Astrocyte (in vitro differentiated cells and primary cell): ENCODE measurements at regions not wholly inside any gene's neighbourhood (a gene's known extent, or its start where the extent isn't known, plus 50 kb on each side); places are given as distances from the start of the nearest gene placed in this dataset.

ENCODE experiments used
- DNase-seq: peaks from one replicate; pipeline ENCODE4 v3.0.0-alpha.2; 2010; ENCODE audit warnings: low read depth
- FAIRE-seq: peaks from 2 replicates; lab custom pipeline; 2011; peaks lifted over from hg19 to GRCh38; lab: Jason Lieb, UNC
- H2AFZ ChIP-seq: 2 replicates; pipeline ENCODE4 v1.6.0; 2012; ENCODE audit warnings: low read depth, low read length, inconsistent platforms
- H3K27ac ChIP-seq: 2 replicates; pipeline ENCODE4 v1.5.1; 2011; ENCODE audit warnings: low read depth, low read length, inconsistent platforms
- H3K27me3 ChIP-seq: 2 replicates; pipeline ENCODE4 v1.6.0; 2011; ENCODE audit warnings: low read length, inconsistent platforms; ENCODE audit not compliant: insufficient read depth
- H3K36me3 ChIP-seq: 2 replicates; pipeline ENCODE4 v1.5.1; 2011; ENCODE audit warnings: low read length, inconsistent platforms; ENCODE audit not compliant: insufficient read depth
- H3K4me1 ChIP-seq: 2 replicates; pipeline ENCODE4 v1.5.1; 2011; ENCODE audit warnings: low read length, inconsistent platforms; ENCODE audit not compliant: insufficient read depth
- H3K4me2 ChIP-seq: 2 replicates; pipeline ENCODE4 v1.6.0; 2012; ENCODE audit warnings: low read length, inconsistent platforms
- H3K4me3 ChIP-seq: 2 replicates; pipeline ENCODE4 v1.5.1; 2011; ENCODE audit warnings: low read depth, mild to moderate bottlenecking, low read length, inconsistent platforms; ENCODE audit not compliant: insufficient read depth
- H3K79me2 ChIP-seq: 2 replicates; pipeline ENCODE4 v1.6.0; 2012; ENCODE audit warnings: mild to moderate bottlenecking, low read length, inconsistent platforms; ENCODE audit not compliant: insufficient read depth
- H3K9ac ChIP-seq: 2 replicates; pipeline ENCODE4 v1.6.0; 2012; ENCODE audit warnings: mild to moderate bottlenecking, low read length, inconsistent platforms
- H3K9me3 ChIP-seq: 2 replicates; pipeline ENCODE4 v1.5.1; 2012; ENCODE audit warnings: low read depth, mild to moderate bottlenecking, low read length, inconsistent platforms; ENCODE audit not compliant: insufficient read depth
- H4K20me1 ChIP-seq: 2 replicates; pipeline ENCODE4 v1.6.0; 2012; ENCODE audit warnings: low read length, inconsistent platforms; ENCODE audit not compliant: insufficient read depth
- H3K27ac Mint-ChIP-seq: one replicate; pipeline ENCODE4 v1.8.0; 2021; ENCODE audit warnings: mild to moderate bottlenecking, mixed read lengths; ENCODE audit not compliant: unreplicated experiment
- H3K27me3 Mint-ChIP-seq: one replicate; pipeline ENCODE4 v1.8.0; 2021; ENCODE audit warnings: low read depth, mixed read lengths; ENCODE audit not compliant: unreplicated experiment
- H3K36me3 Mint-ChIP-seq: one replicate; pipeline ENCODE4 v1.8.0; 2021; ENCODE audit warnings: low read depth, mixed read lengths; ENCODE audit not compliant: unreplicated experiment
- H3K4me1 Mint-ChIP-seq: one replicate; pipeline ENCODE4 v1.8.0; 2021; ENCODE audit warnings: low read depth, mixed read lengths; ENCODE audit not compliant: unreplicated experiment
- H3K4me3 Mint-ChIP-seq: one replicate; pipeline ENCODE4 v1.8.0; 2021; ENCODE audit warnings: mild to moderate bottlenecking, moderate library complexity, mixed read lengths; ENCODE audit not compliant: unreplicated experiment
- H3K9me3 Mint-ChIP-seq: one replicate; pipeline ENCODE4 v1.8.0; 2021; ENCODE audit warnings: mild to moderate bottlenecking, mixed read lengths; ENCODE audit not compliant: unreplicated experiment
- EZH2 ChIP-seq: IDR thresholded peaks from 2 replicates; pipeline ENCODE4 v1.6.1; 2012; ENCODE audit warnings: mild to moderate bottlenecking, low read length, inconsistent platforms; ENCODE audit not compliant: insufficient read depth
- TF ChIP-seq, protein P1 (sequence below): IDR thresholded peaks from 2 replicates; pipeline ENCODE4 v1.5.1; 2011; ENCODE audit warnings: low read depth, mild to moderate bottlenecking, inconsistent platforms, low read length, moderate library complexity; ENCODE audit not compliant: insufficient read depth

GRCh38 chr6:45759472-45759810 lies 256.2 kb downstream of the CLIC5 start:
- no peaks in the 10 kb centered on the region for H3K36me3 ChIP-seq
- Mint-ChIP-seq H3K9me3 (peaks cover 4% of the 10 kb centered on the region), H3K4me3 (no peak overlapping the region), H3K36me3 (no peaks in the 10 kb centered on the region), H3K4me1 (peaks cover 3% of the 10 kb centered on the region), H3K27me3 (peaks cover 10% of the 10 kb centered on the region), H3K27ac (no peak overlapping the region)
- no peak overlapping the region for H3K27ac ChIP-seq
- H2AFZ ChIP-seq: no peak overlapping the region
- H3K4me3 ChIP-seq: no peak overlapping the region
- H3K4me2 ChIP-seq: no peak overlapping the region
- H4K20me1 ChIP-seq: no peaks in the 10 kb centered on the region
- no peaks in the 10 kb centered on the region for H3K9me3 ChIP-seq
- H3K79me2 ChIP-seq: no peaks in the 10 kb centered on the region
- no peak overlapping the region for H3K9ac ChIP-seq
- H3K27me3 ChIP-seq: peaks cover 3% of the 10 kb centered on the region
- TF ChIP-seq EZH2: no peak
- TF ChIP-seq, protein P1, sequence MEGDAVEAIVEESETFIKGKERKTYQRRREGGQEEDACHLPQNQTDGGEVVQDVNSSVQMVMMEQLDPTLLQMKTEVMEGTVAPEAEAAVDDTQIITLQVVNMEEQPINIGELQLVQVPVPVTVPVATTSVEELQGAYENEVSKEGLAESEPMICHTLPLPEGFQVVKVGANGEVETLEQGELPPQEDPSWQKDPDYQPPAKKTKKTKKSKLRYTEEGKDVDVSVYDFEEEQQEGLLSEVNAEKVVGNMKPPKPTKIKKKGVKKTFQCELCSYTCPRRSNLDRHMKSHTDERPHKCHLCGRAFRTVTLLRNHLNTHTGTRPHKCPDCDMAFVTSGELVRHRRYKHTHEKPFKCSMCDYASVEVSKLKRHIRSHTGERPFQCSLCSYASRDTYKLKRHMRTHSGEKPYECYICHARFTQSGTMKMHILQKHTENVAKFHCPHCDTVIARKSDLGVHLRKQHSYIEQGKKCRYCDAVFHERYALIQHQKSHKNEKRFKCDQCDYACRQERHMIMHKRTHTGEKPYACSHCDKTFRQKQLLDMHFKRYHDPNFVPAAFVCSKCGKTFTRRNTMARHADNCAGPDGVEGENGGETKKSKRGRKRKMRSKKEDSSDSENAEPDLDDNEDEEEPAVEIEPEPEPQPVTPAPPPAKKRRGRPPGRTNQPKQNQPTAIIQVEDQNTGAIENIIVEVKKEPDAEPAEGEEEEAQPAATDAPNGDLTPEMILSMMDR: no peak
- DNase-seq: no peak
- FAIRE-seq: no peak
- no peaks in the 10 kb centered on the region for H3K4me1 ChIP-seq

DNA sequence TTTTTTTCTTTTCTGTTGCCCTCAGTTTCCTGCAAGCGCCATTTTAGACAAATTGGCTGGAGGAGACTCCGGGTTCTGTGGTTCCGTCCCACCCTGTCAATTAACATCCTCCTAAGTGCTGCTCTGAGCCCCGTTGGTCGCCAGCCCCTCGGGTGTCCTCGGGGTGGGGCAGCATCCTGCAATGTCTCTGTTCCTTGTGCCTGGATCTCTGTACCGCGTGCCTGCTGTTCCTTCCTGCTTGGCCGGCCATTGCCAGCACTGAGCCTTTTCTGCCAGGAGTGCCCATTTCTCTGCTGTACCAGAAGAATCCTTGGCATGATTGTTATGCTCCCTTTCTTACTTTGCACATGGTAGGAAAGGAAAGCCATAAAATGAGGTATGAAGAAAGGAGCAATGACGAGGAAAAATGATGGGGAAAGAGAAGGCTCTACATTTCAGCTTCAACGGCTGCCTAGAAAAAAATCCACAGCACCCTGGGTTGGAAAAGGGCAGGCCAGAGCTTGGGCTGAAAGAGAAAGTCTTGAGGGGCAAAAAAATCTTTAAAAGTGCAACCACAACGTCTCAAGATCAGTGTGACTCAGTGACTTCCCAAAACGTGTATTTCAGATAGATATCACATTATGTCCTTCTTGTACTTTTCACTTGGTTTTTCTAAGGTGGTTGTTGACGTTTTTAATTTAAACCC lies 256.7 kb downstream of the CLIC5 start:
- no peak overlapping the region for H3K4me3 ChIP-seq
- no peaks in the 10 kb centered on the region for H3K36me3 Mint-ChIP-seq
- DNase-seq (no peak), FAIRE-seq (no peak)
- no peak overlapping the region for H3K4me3 Mint-ChIP-seq
- no peak overlapping the region for H3K27ac ChIP-seq
- H3K9ac ChIP-seq: no peak overlapping the region
- H3K27me3 Mint-ChIP-seq: peaks cover 10% of the 10 kb centered on the region
- H3K36me3 ChIP-seq: no peaks in the 10 kb centered on the region
- H3K9me3 ChIP-seq: no peaks in the 10 kb centered on the region
- H3K79me2 ChIP-seq: no peaks in the 10 kb centered on the region
- TF ChIP-seq, protein P1: no peak
- no peak for TF ChIP-seq EZH2
- peaks cover 4% of the 10 kb centered on the region for H3K9me3 Mint-ChIP-seq
- H3K4me1 Mint-ChIP-seq: peaks cover 3% of the 10 kb centered on the region
- H3K4me1 ChIP-seq: no peaks in the 10 kb centered on the region
- peaks cover 3% of the 10 kb centered on the region for H3K27me3 ChIP-seq
- H3K4me2 ChIP-seq: no peak overlapping the region
- no peaks in the 10 kb centered on the region for H4K20me1 ChIP-seq
- no peak overlapping the region for H3K27ac Mint-ChIP-seq
- no peak overlapping the region for H2AFZ ChIP-seq

DNA sequence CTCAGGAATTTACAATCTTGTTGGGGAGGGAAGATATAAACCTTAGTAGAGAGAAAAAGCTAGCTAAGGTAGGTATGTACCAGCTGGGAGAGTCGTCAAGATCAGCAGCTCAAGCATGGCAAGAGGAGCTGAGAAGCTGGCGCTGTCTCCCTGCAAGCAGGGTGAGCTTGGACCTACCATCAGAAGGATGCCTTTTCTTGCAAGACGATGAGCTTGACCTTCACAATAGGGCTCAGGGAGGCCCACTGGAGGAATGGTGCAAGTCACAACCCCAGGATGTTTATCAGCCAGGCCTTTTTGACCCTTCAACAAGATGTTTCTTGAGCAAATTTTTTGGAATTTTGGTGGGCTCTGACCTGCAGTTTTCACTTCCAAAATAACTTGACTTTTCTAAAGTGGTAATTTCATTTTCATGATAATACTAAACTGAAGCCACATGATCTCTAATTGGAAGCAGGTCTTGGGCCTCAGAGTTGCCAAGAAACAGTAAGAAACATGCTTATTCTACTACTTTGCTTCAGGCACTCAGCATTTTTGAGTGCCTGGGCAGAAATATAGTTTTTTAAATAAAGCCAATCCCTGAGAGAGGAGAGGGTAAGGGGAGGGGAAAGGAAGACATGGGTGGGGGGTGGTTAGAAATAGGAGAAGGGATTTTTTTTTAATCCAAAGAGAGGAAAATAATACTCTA lies 258.1 kb downstream of the CLIC5 start:
- Histone ChIP-seq H3K79me2 (no peaks in the 10 kb centered on the region), H3K4me2 (no peak overlapping the region), H3K36me3 (no peaks in the 10 kb centered on the region), H3K9me3 (no peaks in the 10 kb centered on the region), H3K27ac (no peak overlapping the region), H3K4me3 (no peak overlapping the region), H3K9ac (no peak overlapping the region), H3K4me1 (no peaks in the 10 kb centered on the region), H4K20me1 (no peaks in the 10 kb centered on the region), H3K27me3 (peaks cover 6% of the 10 kb centered on the region), H2AFZ (no peak overlapping the region)
- H3K4me3 Mint-ChIP-seq: no peak overlapping the region
- H3K36me3 Mint-ChIP-seq: no peaks in the 10 kb centered on the region
- H3K9me3 Mint-ChIP-seq: peaks cover 4% of the 10 kb centered on the region
- FAIRE-seq (no peak), DNase-seq (no peak)
- H3K27me3 Mint-ChIP-seq: peaks cover 11% of the 10 kb centered on the region
- H3K27ac Mint-ChIP-seq: no peak overlapping the region
- TF ChIP-seq, protein P1: no peak
- TF ChIP-seq EZH2: no peak
- peaks cover 3% of the 10 kb centered on the region for H3K4me1 Mint-ChIP-seq
